HPDE6-E6E7 (cell line): ENCODE measurements at regions not wholly inside any gene's neighbourhood (a gene's known extent, or its start where the extent isn't known, plus 50 kb on each side); places are given as distances from the start of the nearest gene placed in this dataset.
A peak's percentile ranks its signal among the peaks of the same experiment; 100 is the strongest.
"Not testable (repeated sequence)": the region's sequence is repeated elsewhere in the genome, so short reads cannot be mapped to it uniquely, and the experiment has no call there.

ENCODE experiments used
- DNase-seq: peaks from one replicate; pipeline ENCODE4 v3.0.0; 2011; ENCODE audit warnings: missing footprints; ENCODE audit errors: extremely low spot score

DNA sequence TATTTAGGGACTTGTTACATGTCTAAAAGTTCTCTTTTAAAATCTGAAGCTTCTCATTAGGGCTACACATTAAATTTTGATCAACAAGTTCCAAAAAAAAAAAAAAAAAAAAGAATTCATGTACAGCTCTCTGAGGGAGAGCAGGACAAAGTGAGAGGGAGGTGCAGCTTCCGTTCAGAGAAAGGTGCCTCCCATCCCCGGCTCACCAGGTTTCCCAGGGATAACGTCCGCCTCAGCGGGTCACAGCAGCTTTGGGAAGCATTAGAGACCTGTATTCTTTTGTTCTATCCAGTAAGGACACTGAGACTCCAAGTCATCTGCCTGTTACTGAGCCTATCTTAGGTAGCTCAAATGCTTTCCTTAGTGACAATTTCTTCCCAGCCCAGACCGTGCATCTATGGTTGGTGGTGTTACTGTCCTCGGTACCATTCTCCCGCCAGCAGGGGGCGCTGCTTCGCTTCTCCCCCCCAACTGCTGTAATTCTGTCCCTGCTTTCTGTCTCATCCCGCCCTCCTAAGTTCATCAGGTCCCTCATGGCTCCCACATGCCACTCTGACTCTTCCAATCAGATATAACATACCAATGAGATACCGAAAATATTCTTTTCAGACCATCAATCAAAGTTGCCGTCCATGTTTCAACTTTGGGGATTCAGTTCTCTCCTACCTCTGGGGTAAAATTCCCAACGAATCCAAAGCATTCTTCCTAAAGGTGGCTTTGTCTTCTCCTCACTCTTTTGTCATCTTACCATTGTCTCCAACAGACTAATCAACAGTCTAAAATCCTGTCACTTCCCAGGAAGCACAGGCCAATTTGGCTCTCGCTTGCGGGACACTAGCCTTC lies 466.5 kb downstream of the METTL4 start:
- DNase-seq = peak; percentile 38

- DNase-seq = no peak
Observed at GRCh38 chr18:2108591-2108990, 462.7 kb downstream of the METTL4 start.

DNA sequence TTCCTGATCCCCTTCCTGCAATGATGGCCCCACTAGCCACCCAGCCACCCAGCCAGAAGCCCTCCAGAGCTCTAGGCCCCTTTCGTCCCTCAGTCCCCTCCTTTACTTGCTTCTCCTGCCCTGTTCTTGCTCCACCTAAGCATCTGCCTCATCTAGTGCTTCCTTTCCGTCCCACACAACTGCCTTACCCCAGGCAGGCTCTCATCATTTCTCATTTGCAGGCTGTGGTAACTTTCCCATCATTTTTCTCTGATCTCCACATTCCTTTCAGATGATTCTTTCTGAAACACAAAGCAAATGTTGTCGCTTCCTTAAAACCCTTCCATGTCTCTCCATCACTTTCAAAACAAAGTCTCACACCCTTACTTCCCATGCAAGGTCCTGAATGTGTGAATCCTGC lies 459.8 kb downstream of the METTL4 start:
- DNase-seq = no peak

DNA sequence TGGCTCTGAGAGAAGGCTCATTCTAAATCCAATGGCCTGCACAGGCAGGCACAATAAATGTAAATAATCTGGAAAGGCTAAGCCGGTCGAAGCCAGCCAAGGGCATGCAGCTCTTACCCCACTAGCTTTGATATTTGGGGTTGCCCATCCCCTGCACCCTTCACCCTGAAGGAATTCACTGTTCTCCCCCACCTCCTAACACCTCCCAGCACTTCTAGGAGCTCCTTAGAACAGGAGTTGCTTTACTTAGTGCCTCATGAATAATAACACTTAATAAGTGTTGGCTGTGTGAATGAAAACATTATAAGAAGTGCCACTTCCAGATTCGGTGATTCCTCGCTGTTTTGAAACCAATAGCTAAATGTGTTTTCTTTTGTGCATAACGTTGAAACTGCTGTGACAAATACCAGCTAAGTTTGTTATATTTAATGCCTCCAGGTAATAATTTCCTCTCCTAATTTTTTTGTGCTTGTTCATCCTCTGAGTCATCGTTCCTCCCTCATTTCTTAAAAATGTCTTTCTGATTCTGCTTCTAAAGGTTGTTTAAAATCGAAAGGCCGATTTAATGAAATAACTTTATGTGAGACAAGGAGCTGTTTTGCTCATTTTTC lies 458.8 kb downstream of the METTL4 start:
- no peak for DNase-seq

DNA sequence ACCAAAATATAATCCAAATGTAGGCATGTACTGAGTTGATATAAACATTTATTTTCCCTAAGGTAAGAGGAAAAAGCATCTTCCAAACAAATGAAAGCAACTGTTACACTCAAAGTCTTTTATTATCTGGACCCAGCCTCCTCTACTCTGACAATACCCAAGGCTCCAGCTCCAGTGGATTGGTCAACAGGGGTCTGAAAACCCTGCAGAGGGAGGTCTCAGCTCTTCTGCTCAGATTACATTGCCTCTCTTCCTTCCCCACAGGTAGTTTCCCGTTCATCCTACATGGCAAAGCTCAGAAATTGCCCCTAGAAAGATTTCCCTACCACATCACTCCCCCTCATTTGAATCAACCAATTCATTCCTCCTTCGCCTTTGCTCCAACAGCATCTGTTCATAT lies 457.0 kb downstream of the METTL4 start:
- DNase-seq = no peak

DNA sequence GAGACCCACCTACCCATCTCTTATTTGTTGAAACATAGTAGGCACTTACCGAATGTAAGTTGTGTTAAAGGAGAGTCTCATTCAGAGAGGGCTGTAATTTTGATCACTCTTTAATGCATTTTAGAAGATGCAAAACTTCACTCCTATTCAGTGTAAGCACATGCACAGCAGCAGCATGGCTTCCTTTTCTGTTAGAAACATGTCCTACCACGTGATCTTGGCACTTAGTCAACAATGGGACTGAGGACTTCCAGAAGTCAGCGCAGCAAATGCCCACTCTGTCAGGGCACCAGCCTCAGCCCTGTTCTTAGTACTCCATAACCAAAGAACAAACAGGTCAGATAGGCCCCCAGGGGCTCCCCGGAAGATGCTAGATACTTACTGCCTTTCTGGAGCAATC lies 456.5 kb downstream of the METTL4 start:
- DNase-seq = no peak

DNA sequence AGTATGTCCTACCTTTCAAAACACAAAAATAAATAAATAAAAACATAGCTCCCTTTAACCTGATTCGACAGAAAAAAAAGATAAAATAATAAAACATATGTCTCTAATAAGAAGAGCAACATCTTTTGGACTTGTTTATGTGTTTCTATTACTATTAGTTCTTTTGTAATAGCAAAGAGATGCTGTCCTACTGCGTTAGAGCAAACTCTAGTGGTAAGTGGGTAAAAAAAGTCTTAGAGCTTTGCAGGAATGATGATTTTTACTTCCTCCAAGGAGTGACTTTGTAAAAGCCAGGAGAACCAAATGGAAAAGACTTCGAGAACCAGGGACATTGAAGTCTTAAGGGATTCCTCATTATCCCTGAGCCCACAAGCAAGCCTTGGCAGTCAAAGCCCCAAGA lies 450.1 kb downstream of the METTL4 start:
- DNase-seq = no peak

- DNase-seq = no peak
Observed at GRCh38 chr18:2123077-2123476, 448.2 kb downstream of the METTL4 start.

GRCh38 chr18:2134364-2134763 lies 436.9 kb downstream of the METTL4 start:
- DNase-seq = no peak

GRCh38 chr18:2135309-2135708 lies 436.0 kb downstream of the METTL4 start:
- DNase-seq = no peak

- no peak for DNase-seq
Observed at GRCh38 chr18:2138552-2138951, 432.8 kb downstream of the METTL4 start.

DNA sequence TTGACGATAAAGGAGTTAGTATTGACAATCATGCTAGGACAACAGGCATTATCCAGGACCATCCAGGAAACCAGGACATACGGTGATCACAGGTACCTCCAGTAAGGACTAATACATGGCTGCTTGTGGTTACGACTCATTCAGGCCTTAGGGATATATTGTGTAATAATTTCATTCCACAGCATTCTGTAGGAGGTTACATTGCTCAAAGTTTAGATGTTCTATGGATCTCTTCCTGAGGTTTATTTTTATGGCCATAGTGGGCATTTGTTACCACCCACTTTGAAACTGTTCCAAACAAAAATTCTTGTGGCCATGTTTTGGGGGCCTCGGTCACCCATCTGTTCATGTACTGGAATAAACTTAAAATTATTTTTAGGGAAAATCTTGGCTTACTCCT lies 431.6 kb downstream of the METTL4 start:
- DNase-seq = peak; percentile 43

GRCh38 chr18:2143636-2144035 lies 427.7 kb downstream of the METTL4 start:
- DNase-seq = no peak

DNA sequence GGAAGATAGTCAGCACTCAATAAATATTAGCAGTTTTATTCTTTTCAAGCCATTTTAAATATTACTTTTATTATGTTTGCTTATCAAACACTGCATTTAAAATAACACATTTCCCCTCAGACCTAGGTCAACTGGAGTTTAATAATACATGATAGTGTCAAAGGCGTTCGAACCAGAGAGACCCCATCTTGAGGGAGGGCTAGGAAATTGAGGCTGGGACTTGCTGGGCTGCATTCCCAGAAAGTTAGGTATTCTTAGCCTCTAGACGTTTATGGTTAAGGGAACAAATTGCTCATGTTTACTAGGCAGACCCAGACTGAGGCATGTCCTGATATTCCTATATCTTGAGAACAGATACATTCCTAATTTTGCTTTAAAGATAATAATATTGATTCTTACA lies 426.5 kb downstream of the METTL4 start:
- no peak for DNase-seq

- no peak for DNase-seq
Observed at GRCh38 chr18:2146092-2146491, 425.2 kb downstream of the METTL4 start.

DNA sequence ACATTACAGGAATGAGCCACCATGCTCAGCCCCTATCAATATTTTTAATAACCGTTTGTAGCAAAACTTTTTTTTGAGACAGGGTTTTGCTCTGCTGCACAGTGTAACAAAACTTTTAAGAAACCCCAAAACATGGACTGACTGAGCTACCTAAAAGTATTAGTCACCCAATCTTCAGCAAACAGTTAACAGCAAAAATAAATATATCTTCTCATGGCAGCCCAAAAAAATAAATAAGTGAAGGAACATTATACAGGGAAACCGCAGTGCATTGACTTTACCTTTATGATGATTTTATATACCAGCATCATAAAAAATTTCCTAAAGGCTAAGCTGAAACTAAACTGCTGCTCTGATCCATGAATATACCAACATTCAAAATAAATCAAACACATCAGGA lies 424.6 kb downstream of the METTL4 start:
- DNase-seq = no peak

GRCh38 chr18:2147476-2148230 lies 423.7 kb downstream of the METTL4 start:
- peak; percentile 76 for DNase-seq

DNA sequence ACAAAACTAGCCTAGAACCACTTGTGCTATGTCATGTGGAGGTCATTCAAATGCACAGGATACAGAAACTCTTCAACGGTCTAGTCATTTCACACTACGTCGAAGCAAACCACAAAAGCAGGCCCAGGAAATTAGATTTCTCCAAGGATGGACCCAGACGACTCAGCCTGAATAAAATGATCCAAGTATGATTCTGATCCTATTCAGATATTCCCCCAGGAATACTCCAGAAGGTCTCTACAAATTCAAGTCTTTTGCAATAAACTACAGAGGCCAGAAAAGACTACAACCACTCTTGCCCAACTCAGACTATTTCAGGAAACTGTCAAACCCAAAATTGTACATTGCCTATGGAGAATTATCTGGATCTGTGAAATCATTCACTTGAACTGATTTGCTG lies 422.5 kb downstream of the METTL4 start:
- DNase-seq = no peak

GRCh38 chr18:2150566-2150965 lies 420.7 kb downstream of the METTL4 start:
- DNase-seq = no peak

DNA sequence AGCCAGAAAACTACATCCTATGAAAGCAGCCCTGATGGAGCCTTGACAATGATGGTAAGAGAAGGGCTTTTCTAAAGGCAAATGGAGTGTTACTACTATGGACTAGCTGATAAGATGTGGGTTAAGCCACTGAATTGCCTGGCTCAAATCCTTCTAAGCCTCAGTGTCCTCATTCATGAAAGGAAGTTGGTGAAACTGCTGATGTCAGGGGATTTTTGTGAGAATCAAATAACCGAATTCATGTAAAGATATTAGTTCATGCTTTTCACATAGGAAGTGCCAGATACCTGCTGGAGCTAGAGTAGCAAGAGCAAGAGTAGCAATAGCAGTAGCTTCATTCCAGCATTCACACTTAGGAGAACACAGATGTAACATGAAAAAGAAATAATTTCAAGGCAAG lies 417.0 kb downstream of the METTL4 start:
- DNase-seq = no peak

- no peak for DNase-seq
Observed at GRCh38 chr18:2164644-2165550, 406.4 kb downstream of the METTL4 start.

DNA sequence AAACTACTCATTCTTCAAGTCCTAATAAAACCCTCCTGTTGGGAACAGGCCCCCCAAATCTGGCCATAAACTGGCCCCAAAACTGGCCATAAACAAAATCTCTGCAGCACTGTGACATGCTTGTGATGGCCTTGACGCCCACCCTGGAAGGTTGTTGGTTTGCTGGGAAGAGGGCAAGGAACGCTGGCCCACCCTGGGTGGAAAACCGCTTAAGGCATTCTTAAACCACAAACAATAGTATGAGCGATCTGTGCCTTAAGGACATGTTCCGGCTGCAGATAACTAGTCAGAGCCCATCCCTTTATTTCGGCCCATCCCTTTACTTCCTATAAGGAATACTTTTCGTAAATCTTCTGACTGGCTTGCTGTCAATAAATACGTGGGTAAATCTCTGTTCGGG lies 404.4 kb downstream of the METTL4 start:
- not testable (repeated sequence) for DNase-seq
